DND-41 (cell line): ENCODE measurements at regions not wholly inside any gene's neighbourhood (a gene's known extent, or its start where the extent isn't known, plus 50 kb on each side); places are given as distances from the start of the nearest gene placed in this dataset.

ENCODE experiments used
- CTCF ChIP-seq: IDR thresholded peaks from 2 replicates; pipeline ENCODE4 v1.5.1; 2012; ENCODE audit warnings: borderline replicate concordance, low read length, moderate library complexity, mild to moderate bottlenecking; ENCODE audit not compliant: poor library complexity, severe bottlenecking; ENCODE audit errors: extremely low read depth
- EZH2 ChIP-seq: IDR thresholded peaks from 3 replicates; pipeline ENCODE4 v1.6.1; 2012; ENCODE audit warnings: borderline replicate concordance, low read depth, mild to moderate bottlenecking, moderate library complexity, low read length, inconsistent platforms; ENCODE audit not compliant: severe bottlenecking

GRCh38 chr18:24877066-24877465 lies 416.6 kb downstream of the HRH4 start:
- TF ChIP-seq CTCF, result no peak
- TF ChIP-seq EZH2, result no peak
